NCI-H1105 treated with DMSO at 0.1 percent for 48 hours (cell line): ENCODE measurements at regions not wholly inside any gene's neighbourhood (a gene's known extent, or its start where the extent isn't known, plus 50 kb on each side); places are given as distances from the start of the nearest gene placed in this dataset.

ENCODE experiments used
- DNase-seq: peaks from one replicate; lab custom pipeline; 2025; lab: John Stamatoyannopoulos, UW

GRCh38 chr7:98463837-98464557 lies 63.1 kb upstream of the BAIAP2L1 start:
- DNase-seq: no peak

- DNase-seq: no peak
These were observed 62.2 kb upstream of the BAIAP2L1 start for GRCh38 chr7:98462911-98463633.

- DNase-seq: no peak
These were observed 60.0 kb upstream of the BAIAP2L1 start for GRCh38 chr7:98460902-98461301.

GRCh38 chr7:98459529-98459928 lies 58.6 kb upstream of the BAIAP2L1 start:
- DNase-seq: no peak

- DNase-seq: no peak
These were observed 57.4 kb upstream of the BAIAP2L1 start for GRCh38 chr7:98458090-98458875.

- DNase-seq: no peak
These were observed 56.0 kb upstream of the BAIAP2L1 start for GRCh38 chr7:98456866-98457265.

- no peak for DNase-seq
These were observed 51.9 kb upstream of the BAIAP2L1 start for GRCh38 chr7:98452791-98453190.
